Left colon (tissue), 2 donors: ENCODE measurements at regions not wholly inside any gene's neighbourhood (a gene's known extent, or its start where the extent isn't known, plus 50 kb on each side); places are given as distances from the start of the nearest gene placed in this dataset.
"Not testable (repeated sequence)": the region's sequence is repeated elsewhere in the genome, so short reads cannot be mapped to it uniquely, and the experiment has no call there.

Experiments
- ATAC-seq: fragments of 200-7000 bp; cut with Tn5 transposase; one replicate; pipeline ENCODE4 v1.9.1; 2020; ENCODE audit warnings: mild to moderate bottlenecking, moderate library complexity
- DNase-seq, 2 donors: peaks; one replicate each; pipeline ENCODE4 v3.0.0-alpha.2; 2020
- intact Hi-C, 2 donors: fragments of 100-400 bp; cut with DNase I in 1 of 2; cut with micrococcal nuclease in 1 of 2; formaldehyde crosslinking; loops; one replicate each; pipeline versions ENCODE4 v1.11.2 to v1.14.0; 2022; cut with DNase I, micrococcal nuclease
- donor health status: DM: no; HTN: no; CAD: no.
- donor health status: DM: yes; HTN: yes; CAD: no.

DNA sequence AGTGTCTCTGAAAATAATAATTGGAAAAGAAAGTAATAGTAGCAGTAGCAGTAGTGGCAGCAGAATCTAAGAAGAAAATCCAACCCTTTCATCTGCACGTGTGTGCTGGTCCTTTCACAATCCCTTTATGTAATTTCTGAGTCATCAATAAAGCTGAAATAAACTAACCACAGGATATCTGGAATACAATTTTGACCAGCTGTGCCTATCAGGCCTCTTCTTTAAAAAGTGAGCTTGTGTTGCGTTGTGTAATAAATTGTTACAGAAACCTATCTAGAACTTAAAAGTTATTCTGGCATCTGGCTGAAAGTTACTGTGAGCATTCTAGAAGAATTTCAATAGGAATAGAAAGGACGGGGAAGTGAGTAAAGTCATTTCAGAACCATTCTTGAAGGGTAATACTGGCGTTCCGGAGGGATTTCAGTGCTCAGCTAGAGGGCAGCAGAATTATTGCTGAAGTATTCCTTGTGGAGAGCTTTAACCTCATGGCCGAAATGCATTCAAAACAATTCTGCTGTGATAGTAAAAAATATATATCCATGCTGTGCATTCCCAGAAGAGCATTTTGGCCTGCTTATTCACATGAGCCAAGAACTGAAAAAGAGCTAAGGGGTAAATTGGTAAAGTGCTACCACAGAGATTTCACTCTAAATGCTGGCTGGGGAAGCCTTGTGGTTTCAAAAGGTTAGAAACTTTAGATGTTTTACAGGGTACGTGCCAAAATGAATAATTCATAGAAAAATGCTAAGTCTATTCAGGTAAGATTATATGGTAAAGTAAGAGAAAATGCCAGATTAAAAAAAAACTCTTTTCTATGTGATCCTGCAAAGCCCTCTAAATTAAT, 260.6 kb downstream of the NKX6-1 start:
- no peak for ATAC-seq
- DNase-seq = no peak

GRCh38 chr4:84237008-84237407, 262.1 kb downstream of the NKX6-1 start:
- ATAC-seq (no peak), DNase-seq (no peak)

More for the DNA sequence above, 260.6 kb downstream of the NKX6-1 start:
- intact Hi-C loops = no loop called here

GRCh38 chr4:84235126-84235944, 263.8 kb downstream of the NKX6-1 start:
- no peak for DNase-seq
- intact Hi-C loops = no loop called here
- ATAC-seq = no peak

More at GRCh38 chr4:84237008-84237407, 262.1 kb downstream of the NKX6-1 start:
- intact Hi-C loops = no loop called here

GRCh38 chr4:84232309-84233095, 266.6 kb downstream of the NKX6-1 start:
- DNase-seq (no peak), ATAC-seq (no peak)
- intact Hi-C loops = no loop called here

- intact Hi-C loops = no loop called here
- ATAC-seq = no peak
- no peak for DNase-seq
Observed at GRCh38 chr4:84231539-84232055, 267.5 kb downstream of the NKX6-1 start.

- no peak for ATAC-seq
- intact Hi-C loops = no loop called here
- no peak for DNase-seq
Observed at GRCh38 chr4:84224522-84224921, 274.6 kb downstream of the NKX6-1 start.

GRCh38 chr4:84221704-84222103, 277.4 kb downstream of the NKX6-1 start:
- DNase-seq (no peak), ATAC-seq (no peak)
- intact Hi-C loops = no loop called here

DNA sequence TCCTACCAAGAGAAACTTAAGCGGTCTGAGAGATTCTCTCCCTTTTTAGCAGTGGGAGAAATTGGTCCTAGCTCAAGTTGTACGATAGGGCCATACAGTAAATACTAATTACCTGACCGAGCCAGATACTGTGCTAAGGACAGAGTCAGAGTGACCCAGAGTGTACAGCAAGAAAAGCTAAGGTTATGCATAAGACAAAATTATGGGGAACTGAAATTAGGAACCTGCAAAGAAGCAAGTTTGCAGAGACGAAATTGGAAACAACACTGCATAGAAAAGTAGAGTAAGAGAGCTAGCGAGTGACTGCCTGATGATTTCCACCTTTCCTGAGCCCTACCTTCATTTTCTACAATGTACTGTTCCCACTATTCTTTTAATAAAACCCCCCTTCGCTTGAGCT, 278.1 kb downstream of the NKX6-1 start:
- ATAC-seq (no peak), DNase-seq (no peak)
- intact Hi-C loops = no loop called here

DNA sequence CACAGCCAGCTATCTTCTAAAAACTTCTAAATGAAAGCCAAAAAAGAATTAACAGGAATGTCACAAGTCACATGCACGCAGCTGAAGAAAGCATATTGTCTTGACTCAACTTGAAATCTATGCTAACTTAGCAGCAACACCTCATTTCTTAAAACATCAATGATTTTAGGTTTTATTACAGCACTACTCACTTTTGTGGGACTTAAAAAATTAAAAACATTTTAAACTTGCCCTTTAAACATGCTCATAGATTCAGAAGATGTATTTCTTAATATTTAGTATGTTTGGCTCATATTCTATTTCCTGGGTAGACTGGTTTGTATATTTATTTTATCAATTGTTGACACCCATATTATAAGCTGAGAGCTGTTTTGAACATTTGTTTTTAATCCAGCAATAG, 279.4 kb downstream of the NKX6-1 start:
- DNase-seq (no peak), ATAC-seq (no peak)
- intact Hi-C loops = no loop called here

DNA sequence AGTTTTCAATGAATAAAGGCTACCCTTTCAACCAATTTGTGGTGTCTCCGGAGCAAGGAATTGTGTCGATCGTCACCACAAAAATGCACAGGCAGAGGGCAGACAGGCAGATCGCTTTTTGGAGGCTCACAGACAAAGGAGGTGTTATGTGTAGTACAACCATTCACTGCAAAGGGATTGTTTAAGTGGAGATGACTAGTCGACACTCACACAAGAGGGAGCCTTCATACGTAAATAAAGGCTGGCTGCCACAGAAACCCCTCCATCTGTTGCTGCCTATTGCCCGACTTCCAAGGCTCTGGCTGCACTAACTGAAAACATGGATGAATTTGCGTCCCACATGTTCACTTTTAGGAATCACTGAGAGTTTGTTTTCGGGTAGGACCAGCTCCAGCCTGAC, 281.1 kb downstream of the NKX6-1 start:
- no peak for ATAC-seq
- no peak for DNase-seq
- intact Hi-C loops = no loop called here

- peak; percentile 35 for ATAC-seq
- DNase-seq = no peak
- intact Hi-C loops = no loop called here
Observed at GRCh38 chr4:84215217-84215616, 283.9 kb downstream of the NKX6-1 start.

DNA sequence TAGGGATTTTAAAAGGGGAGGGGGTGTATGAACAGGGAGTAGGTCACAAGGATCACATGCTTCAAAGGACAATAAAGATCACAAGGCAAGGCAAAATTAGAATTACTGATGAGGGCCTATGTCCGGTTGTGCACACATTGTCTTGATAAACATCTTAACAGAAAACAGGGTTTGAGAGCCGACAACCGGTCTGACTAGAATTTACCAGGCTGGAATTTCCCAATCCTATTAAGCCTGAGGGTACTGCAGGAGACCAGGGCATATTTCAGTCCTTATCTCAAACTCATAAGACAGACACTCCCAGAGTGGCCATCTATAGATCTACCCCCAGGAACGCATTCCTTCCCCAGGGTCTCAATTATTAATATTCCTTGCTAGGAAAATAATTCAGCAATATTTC, 292.9 kb downstream of the NKX6-1 start:
- intact Hi-C loops, ATAC-seq, DNase-seq: not testable (repeated sequence)

DNA sequence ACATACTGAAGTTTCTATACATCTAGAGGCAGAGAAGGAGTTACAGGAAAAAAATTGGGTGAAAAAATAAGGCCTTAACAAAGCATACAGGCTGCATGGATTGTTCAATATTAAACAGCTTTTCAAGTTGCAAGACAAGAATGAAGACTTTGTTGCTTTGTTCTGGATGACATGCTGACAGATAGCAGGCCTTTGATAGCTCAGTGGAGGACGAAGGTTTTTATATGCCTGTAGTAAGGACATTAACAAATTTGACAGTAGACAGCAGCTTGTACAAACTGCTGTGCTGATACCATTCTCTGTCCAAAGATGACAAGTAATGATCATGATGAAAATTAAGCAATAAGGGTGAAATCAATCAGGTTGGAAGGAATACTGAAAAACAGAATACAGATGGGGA, 309.9 kb downstream of the NKX6-1 start:
- ATAC-seq (no peak), DNase-seq (no peak)
- intact Hi-C loops = no loop called here

GRCh38 chr4:84179409-84179808, 319.7 kb downstream of the NKX6-1 start:
- intact Hi-C loops = no loop called here
- no peak for ATAC-seq
- no peak for DNase-seq

DNA sequence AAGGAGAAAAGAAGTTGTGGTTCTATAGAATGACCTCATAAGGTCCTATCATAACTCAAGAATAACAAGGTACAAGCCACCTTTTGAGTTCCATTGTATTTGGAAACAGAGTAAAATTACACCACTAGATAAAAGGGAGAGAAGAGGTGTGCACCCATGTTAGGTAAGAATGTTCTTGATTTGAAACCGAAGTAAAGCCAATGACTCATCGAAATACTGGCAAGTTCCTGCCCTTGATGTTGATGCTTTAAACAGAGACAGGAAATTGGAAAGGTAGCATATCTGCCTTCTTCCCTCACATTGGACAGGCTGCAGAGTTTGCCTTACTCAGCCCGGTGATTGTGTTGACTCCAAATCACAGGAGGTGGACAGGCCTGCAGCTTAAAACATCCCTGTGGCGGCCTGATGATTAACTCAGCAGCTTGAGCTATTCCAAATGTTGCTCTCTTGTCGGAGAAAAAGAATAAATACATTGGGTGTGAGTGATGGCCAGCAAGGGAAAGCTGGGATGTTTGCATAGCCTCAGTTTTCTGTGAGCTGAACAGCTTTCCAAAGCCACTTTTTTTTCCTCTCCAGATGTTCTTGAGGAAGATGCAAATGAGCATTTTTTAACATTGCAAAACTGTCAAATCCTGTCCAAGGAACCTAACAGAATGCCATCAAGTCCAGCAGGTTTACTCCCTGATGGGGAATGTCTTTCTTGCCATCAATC, 321.1 kb downstream of the NKX6-1 start:
- intact Hi-C loops = no loop called here
- DNase-seq (no peak), ATAC-seq (no peak)

DNA sequence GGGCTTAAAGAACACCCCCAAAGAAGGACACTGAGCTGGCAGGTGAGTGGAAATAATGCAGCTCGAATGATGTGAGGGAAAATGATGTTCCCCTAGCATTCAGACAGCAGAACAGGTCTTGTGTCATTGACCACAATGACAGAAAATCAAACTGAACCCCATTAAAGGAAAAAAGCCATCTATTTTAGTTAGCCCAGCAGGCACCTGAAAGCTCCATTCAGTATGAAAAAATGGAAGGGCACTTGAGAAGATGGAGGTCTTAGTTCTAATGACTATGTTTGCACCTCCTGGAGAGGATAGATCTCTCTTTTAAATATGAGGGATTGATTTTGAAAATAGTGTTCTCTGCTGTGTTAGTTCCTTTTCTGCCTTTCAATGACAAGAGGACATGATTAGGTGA, 323.1 kb downstream of the NKX6-1 start:
- intact Hi-C loops = no loop called here
- DNase-seq = no peak
- ATAC-seq = no peak

GRCh38 chr4:84171871-84172270, 327.2 kb downstream of the NKX6-1 start:
- intact Hi-C loops = no loop called here
- ATAC-seq (no peak), DNase-seq (no peak)

DNA sequence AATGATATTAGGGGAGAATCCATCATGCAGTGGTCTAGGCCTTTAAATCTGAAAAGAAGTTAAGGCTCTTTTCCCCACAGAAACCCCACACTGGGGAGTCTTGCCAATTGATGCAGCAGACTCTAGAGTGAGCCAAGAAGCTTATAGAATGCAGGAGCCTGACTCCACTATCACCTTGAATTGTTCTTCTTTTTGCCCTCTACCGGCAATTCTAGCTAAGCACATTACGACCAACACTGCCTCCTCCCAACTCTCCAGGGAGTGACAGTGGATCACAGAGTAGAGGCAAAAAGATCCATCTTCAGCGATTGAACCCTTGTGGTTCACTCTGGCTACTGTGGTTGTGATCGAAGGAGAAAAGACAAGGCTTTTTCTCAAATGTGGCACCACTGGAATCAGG, 331.5 kb downstream of the NKX6-1 start:
- ATAC-seq = no peak
- intact Hi-C loops = no loop called here
- no peak for DNase-seq

GRCh38 chr4:84167093-84167492, 332.0 kb downstream of the NKX6-1 start:
- no peak for ATAC-seq
- DNase-seq = no peak
- intact Hi-C loops = no loop called here
